GM12864 (cell line): ENCODE measurements at regions not wholly inside any gene's neighbourhood (a gene's known extent, or its start where the extent isn't known, plus 50 kb on each side); places are given as distances from the start of the nearest gene placed in this dataset.

Source experiments
- DNase-seq: peaks from one replicate; pipeline ENCODE4 v3.0.0-alpha.2; 2011; ENCODE audit warnings: low read depth
- H3K4me3 ChIP-seq: 2 replicates; pipeline ENCODE4 v1.5.1; 2011; ENCODE audit warnings: mild to moderate bottlenecking, low read depth, low read length, control low read depth
- TF ChIP-seq, protein P1 (sequence below): IDR thresholded peaks from 2 replicates; pipeline ENCODE4 v1.5.1; 2011; ENCODE audit warnings: low read depth, mild to moderate bottlenecking, moderate library complexity, low read length, control low read depth, inconsistent platforms; ENCODE audit errors: missing control alignments

DNA sequence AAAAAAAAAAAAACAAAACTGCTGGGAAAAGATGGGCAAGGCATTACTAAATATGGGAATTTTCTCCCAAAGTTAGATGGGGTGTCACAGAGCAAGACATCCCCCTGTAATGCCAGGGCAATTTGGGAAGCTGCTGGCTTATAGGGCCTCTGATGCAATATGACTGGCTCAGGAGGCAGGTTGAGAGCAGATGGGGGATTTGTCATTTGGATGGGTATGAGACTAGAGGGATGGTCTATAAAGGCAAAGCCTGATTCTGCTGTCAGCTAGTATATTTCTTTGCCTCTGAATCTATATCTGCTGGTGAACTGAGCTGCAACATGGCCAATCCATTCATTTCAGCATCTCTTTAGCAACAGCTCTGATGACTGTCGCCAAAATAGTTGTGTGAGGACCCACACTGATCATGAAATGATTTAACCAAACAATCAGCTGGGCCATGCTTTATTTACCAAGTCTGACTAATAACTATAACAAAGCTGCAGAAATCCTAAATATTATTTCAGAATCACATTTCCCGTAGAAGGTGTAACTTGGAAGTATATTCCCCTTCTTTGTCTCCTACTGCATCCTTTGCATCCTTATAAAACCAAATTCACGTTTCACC, 455.1 kb upstream of the ZNF608 start:
- DNase-seq = no peak
- TF ChIP-seq, protein P1, sequence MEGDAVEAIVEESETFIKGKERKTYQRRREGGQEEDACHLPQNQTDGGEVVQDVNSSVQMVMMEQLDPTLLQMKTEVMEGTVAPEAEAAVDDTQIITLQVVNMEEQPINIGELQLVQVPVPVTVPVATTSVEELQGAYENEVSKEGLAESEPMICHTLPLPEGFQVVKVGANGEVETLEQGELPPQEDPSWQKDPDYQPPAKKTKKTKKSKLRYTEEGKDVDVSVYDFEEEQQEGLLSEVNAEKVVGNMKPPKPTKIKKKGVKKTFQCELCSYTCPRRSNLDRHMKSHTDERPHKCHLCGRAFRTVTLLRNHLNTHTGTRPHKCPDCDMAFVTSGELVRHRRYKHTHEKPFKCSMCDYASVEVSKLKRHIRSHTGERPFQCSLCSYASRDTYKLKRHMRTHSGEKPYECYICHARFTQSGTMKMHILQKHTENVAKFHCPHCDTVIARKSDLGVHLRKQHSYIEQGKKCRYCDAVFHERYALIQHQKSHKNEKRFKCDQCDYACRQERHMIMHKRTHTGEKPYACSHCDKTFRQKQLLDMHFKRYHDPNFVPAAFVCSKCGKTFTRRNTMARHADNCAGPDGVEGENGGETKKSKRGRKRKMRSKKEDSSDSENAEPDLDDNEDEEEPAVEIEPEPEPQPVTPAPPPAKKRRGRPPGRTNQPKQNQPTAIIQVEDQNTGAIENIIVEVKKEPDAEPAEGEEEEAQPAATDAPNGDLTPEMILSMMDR = no peak
- H3K4me3 ChIP-seq = no peak overlapping the region

DNA sequence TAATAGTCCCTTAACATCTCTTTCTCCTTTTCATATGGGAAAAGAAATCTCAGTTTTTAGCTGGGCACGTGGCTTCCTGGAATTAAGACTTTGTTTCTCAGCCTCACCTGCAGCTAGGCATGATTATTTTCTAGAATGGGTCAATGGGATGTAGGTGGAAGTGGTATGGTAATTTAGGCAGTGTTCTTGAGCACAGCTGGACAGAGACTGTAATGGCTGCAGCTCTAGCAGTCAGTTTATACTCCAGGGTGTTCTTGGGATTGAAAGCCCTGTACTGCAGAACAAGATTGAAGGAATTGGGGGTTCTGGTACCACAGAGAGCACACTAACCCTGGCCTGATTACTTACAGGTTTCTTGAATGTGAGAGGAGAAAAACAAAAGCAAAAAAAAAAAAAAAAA, 455.9 kb upstream of the ZNF608 start:
- TF ChIP-seq, protein P1 = no peak
- DNase-seq = no peak
- no peak overlapping the region for H3K4me3 ChIP-seq

DNA sequence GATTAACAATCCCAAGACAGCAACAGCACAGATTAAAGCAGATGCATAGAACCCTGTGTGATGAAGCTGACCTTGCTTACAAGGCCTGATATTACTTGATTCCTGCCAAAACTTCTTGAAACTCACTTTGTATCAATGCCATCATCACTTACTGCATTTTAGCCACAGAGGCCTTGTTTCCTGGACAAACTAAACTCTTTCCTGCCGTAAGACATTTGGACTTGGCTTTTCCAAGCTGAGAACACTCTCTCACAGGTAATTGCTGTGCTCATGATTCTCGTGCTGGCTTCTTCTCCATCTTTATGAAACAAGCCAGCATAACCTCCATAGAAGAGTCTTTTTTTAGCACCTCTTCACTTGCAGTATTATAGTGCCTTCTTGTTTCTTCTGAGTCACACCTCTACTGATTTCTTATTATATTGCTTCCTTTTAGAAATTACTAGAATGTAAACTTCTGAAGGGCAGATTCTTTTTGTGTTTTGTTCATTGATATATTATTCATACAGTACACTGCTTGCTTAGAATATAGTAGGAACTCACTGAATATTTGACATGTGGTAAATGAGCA, 456.5 kb upstream of the ZNF608 start:
- TF ChIP-seq, protein P1 = no peak
- H3K4me3 ChIP-seq = no peak overlapping the region
- no peak for DNase-seq

DNA sequence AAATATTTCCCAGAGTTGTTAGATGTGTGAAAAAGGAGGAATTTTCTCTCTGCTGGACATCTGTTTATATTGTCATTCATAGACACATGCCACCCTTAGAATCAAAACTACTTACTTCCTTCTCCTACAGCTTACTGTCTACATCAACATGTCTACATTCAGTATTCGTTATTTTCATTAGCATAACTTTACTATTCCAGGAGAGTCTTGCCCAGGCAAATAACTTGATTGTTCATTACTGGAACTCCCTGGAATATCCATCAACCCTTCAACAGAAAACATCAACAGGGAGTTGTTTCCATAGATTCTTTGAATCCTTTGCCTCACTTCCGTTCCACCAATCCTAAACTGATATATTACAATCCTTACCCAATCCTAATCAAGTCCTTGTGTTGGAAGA, 457.5 kb upstream of the ZNF608 start:
- H3K4me3 ChIP-seq = no peak overlapping the region
- no peak for DNase-seq
- TF ChIP-seq, protein P1 = no peak

DNA sequence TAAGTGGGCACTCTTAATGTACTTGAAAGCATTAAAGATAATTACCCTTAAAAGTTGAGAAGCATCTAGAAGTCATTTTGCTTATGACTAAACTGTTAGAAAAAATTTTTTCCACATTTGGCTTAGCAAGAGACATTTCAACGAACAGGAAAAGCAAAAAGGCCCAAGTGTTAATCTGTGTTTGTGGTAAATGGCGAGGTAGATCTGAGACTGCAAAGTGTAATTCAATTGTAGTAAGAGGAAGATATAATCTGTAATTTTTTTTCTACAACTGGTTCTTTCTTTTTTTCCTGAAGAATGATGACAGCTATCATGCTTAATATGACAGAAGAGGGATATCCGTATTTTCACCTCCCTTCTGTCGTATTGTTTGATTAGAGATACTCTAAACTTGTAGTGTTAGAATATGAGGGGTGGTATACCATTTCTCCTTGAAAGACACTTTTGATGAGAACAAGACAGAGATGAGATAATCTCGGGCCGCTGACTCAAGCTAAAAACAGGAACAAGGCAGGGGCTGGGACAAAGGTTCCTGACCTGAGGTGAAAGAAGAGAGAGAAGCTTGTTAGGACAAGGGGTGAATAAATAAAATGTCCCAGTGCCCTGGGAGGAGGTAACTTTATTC, 459.3 kb upstream of the ZNF608 start:
- no peak for DNase-seq
- no peak overlapping the region for H3K4me3 ChIP-seq
- TF ChIP-seq, protein P1 = no peak

DNA sequence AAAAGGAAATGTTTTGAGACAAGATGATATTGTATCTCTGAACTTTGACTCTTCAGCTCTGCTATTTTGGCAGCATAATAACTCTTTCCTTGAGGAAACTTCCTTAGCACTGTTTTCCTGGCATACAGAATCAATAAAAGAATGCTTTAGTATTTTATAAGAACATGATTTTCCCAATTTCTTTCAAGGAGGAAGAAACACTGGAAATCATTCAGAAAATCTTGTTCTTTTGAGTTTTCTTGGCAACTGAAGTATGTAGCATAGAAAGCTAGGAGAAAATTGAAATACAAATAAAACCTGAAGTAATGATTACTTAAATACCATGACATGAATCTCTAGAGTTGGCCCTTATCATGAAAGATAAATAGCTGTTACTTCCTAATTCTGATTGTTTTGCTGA, 461.4 kb upstream of the ZNF608 start:
- H3K4me3 ChIP-seq = no peak overlapping the region
- TF ChIP-seq, protein P1 = no peak
- DNase-seq = no peak

DNA sequence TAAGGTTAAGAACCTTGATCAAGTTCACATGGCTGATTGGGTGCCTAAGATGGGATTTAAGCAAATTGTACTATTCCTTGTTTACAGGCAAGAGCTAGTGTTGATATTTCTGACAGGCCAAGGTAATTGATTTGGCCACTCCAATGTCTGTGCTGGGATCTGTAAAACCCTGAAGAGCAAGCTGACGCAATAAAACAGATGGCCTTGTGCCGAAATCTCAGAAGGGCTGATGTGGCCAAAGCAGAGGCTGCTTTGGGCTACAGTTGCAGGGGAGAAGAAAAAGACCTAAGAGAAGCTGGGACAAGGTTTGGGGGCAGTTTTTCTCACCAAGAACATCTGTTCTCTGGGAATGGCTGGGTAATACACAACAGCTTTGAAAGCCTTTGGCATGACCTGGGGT, 463.2 kb upstream of the ZNF608 start:
- no peak for DNase-seq
- no peak overlapping the region for H3K4me3 ChIP-seq

More for the DNA sequence above, 463.2 kb upstream of the ZNF608 start:
- TF ChIP-seq, protein P1 = no peak
